Right cardiac atrium (tissue), 5 donors: ENCODE measurements at regions not wholly inside any gene's neighbourhood (a gene's known extent, or its start where the extent isn't known, plus 50 kb on each side); places are given as distances from the start of the nearest gene placed in this dataset.
"Not testable (repeated sequence)": the region's sequence is repeated elsewhere in the genome, so short reads cannot be mapped to it uniquely, and the experiment has no call there.

ENCODE experiments used
- ATAC-seq, 2 donors: fragments of 200-7000 bp; cut with Tn5 transposase; one replicate each; pipeline versions ENCODE4 v1.8.0 to v1.9.1; 2020; ENCODE audit warnings: moderate library complexity in 2 of 2, mild to moderate bottlenecking in 1 of 2
- DNase-seq, 3 donors: peaks; one replicate each; pipeline ENCODE4 v3.0.0-alpha.2; 2020
- H3K27ac ChIP-seq: one replicate; pipeline ENCODE4 v1.5.1; 2013; ENCODE audit warnings: mild to moderate bottlenecking, low read length, control low read depth, moderate library complexity
- H3K27me3 ChIP-seq: one replicate; pipeline ENCODE4 v1.6.1; 2013; ENCODE audit not compliant: control insufficient read depth, insufficient read depth
- H3K4me1 ChIP-seq: one replicate; pipeline ENCODE4 v1.6.1; 2013; ENCODE audit warnings: low read length; ENCODE audit not compliant: control insufficient read depth, insufficient read depth
- H3K4me3 ChIP-seq: one replicate; pipeline ENCODE4 v1.5.1; 2013; ENCODE audit warnings: low read length, control low read depth
- H3K9me3 ChIP-seq: one replicate; pipeline ENCODE4 v1.6.1; 2013; ENCODE audit warnings: low read length; ENCODE audit not compliant: control insufficient read depth
- WGBS: extraction: QIAGEN DNeasy Blood & Tissue Kit; methylation state at CpG from one replicate; pipeline ENCODE4 v1.1.7; 2013; 5-methylcytosine and 5-hydroxymethylcytosine counted together
- intact Hi-C, 4 donors: fragments of 100-400 bp; cut with DNase I; formaldehyde crosslinking; loops; one replicate each; pipeline versions ENCODE4 v1.11.0 to v1.14.0; 2022 to 2023
- donor health status: healthy with polysubstance abuse.
- donor health status: DM: no; HTN: yes; CAD: no.
- donor health status: DM: no; HTN: no; CAD: no.
- donor health status: DM: no; HTN: yes; CAD: no; lungs with severe emphysema.
- donor health status: DM: yes; HTN: yes; CAD: no.

DNA sequence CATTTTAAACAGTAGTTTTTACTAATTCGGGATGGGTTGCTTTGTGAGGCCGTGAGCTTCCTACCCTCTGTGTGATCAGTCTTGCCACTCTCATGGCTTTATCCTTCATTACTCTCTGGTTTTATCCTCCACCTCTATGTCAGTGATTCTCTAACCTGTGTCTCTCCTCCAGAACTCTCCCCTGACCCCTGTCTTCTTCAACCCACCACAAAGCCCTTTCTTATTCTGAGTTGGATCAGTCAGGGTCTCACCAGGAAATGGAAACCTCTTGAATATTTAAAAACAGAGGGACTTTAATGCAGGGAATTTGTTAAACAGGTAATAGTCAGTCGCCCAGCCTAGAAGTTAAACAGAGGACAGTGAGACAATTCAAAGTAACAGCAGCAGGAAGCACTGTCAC is 64.2 kb upstream of the ADPGK start:
- DNase-seq (no peak), ATAC-seq (no peak)
- WGBS, result 74% methylated on average over 3 of the region's 3 CpGs
- intact Hi-C loops, result loop anchor here in 1 of 4 donors (10.0 kb wide), 1 partner anchor 47 kb away; no protein-coding TSS in a partner anchor
- H3K9me3 ChIP-seq, result no peaks in the 10 kb centered on the region
- no peak overlapping the region for H3K4me3 ChIP-seq
- H3K27me3 ChIP-seq, result no peaks in the 10 kb centered on the region
- H3K4me1 ChIP-seq, result no peaks in the 10 kb centered on the region
- no peak overlapping the region for H3K27ac ChIP-seq

DNA sequence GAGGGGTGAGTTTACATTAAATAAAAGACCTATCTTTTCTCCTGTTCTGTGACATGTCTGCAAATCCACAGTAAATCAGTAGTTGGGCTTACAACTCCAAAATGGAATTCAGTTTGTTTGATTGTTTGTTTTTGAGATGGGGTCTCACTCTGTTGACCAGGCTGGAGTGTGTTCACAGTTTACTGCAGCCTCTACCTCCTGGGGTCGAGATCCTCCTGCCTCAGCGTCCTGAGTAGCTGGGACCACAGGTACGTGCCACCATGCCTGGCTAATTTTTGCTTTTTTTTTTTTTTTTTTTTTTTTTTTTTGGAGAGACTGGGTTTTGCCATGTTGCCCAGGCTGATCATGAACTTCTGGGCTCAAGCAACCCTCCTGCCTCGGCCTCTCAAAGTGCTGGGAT is 63.5 kb upstream of the ADPGK start:
- intact Hi-C loops, result loop anchor here in 1 of 4 donors (10.0 kb wide), 1 partner anchor 48 kb away; no protein-coding TSS in a partner anchor
- H3K27me3 ChIP-seq, result no peaks in the 10 kb centered on the region
- no peak overlapping the region for H3K4me3 ChIP-seq
- H3K4me1 ChIP-seq, result no peaks in the 10 kb centered on the region
- DNase-seq (no peak), ATAC-seq (no peak)
- H3K9me3 ChIP-seq, result no peaks in the 10 kb centered on the region
- WGBS, result 63% methylated on average over 4 of the region's 4 CpGs
- no peak overlapping the region for H3K27ac ChIP-seq

DNA sequence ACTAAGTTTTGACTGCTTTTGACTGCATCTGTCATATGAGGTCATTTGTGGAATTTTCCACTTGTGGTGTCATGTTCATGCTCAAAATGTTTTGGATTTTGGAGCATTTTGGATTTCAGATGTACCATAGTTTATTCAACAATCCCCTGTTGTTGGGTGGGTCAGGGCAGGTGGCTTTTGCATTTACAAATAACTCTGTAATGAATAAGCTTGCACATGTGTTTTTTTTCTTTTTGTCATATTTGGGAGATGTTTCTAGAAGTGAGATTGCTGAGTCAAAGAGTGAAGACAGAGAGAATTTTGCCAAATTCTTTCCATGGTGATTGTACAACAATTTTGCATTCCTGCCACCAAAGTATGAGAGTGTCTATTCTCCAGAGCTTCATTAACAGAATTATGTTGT is 62.4 kb upstream of the ADPGK start:
- Histone ChIP-seq H3K27me3 (no peaks in the 10 kb centered on the region), H3K9me3 (no peaks in the 10 kb centered on the region), H3K4me3 (no peak overlapping the region), H3K4me1 (no peaks in the 10 kb centered on the region), H3K27ac (no peak overlapping the region)
- ATAC-seq (no peak), DNase-seq (no peak)
- intact Hi-C loops, result loop anchor here in 1 of 4 donors (10.0 kb wide), 1 partner anchor 49 kb away; no protein-coding TSS in a partner anchor

DNA sequence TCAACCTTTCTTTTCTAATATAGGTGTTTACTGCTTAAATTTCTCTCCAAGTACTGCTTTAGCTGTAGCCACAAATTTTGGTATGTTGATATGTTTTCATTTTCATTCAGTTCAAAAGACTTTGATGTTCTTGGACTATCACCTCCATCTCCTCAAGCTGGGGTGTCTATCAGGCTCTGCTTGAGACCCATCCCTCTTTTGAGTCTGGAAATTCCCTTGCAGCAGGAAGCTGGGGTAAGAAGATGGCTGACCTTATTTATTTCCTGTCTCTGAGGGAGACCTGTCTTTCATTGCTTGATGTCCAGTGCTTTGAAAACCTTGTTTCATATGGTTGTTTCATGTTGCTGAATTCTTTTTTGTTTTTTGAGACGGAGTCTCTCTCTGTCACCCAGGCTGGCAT is 60.5 kb upstream of the ADPGK start:
- WGBS, result 97% methylated on average over 1 of the region's 1 CpG
- intact Hi-C loops, result loop anchor here in 1 of 4 donors (10.0 kb wide), 1 partner anchor 51 kb away; no protein-coding TSS in a partner anchor

DNA sequence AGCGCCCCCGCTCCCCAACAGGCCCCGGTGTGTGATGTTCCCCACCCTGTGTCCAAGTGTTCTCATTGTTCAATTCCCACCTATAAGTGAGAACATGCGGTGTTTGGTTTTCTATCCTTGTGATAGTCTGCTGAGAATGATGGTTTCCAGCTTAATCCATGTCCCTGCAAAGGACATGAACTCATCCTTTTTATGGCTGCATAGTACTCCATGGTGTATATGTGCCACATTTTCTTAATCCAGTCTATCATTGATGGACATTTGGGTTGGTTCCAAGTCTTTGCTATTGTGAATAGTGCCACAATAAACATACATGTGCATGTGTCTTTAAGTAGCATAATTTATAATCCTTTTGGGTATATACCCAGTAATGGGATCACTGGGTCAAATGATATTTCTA is 59.8 kb upstream of the ADPGK start:
- H3K4me1 ChIP-seq, H3K4me3 ChIP-seq, H3K27ac ChIP-seq, H3K27me3 ChIP-seq, DNase-seq, H3K9me3 ChIP-seq, ATAC-seq: not testable (repeated sequence)
- whole genome bisulfite sequencing, result 96% methylated on average over 4 of the region's 4 CpGs
- intact Hi-C loops, result loop anchor here in 1 of 4 donors (10.0 kb wide), 1 partner anchor 51 kb away; no protein-coding TSS in a partner anchor

More for the DNA sequence above, 60.5 kb upstream of the ADPGK start:
- Histone ChIP-seq H3K27me3 (no peaks in the 10 kb centered on the region), H3K9me3 (no peaks in the 10 kb centered on the region), H3K27ac (no peak overlapping the region), H3K4me1 (no peaks in the 10 kb centered on the region), H3K4me3 (no peak overlapping the region)
- no peak for DNase-seq
- ATAC-seq, result no peak

DNA sequence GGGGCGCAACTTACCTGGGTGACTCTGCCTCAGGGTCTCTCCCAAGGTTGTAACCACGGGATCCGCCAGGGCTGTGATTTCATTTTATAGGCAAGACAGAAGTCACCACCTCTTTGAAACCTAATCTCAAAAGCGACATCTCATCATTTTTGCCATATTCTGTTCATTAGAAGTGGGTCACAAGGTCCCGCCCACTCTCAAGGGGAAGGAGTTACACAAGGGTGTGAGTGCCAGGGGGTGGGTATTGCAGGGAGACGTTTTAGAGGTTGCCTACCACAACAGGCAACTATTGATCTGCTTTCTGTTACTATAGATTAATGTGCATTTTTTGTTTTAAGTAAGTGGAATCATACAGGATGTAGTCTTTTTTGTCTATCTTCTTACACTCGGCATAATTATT is 56.6 kb upstream of the ADPGK start:
- Histone ChIP-seq H3K9me3 (no peaks in the 10 kb centered on the region), H3K27me3 (no peaks in the 10 kb centered on the region), H3K4me3 (no peak overlapping the region), H3K4me1 (no peaks in the 10 kb centered on the region), H3K27ac (no peak overlapping the region)
- ATAC-seq (no peak), DNase-seq (no peak)
- WGBS, result 80% methylated on average over 7 of the region's 7 CpGs
- intact Hi-C loops, result loop anchor here in 1 of 4 donors (10.0 kb wide), 1 partner anchor 55 kb away; no protein-coding TSS in a partner anchor

DNA sequence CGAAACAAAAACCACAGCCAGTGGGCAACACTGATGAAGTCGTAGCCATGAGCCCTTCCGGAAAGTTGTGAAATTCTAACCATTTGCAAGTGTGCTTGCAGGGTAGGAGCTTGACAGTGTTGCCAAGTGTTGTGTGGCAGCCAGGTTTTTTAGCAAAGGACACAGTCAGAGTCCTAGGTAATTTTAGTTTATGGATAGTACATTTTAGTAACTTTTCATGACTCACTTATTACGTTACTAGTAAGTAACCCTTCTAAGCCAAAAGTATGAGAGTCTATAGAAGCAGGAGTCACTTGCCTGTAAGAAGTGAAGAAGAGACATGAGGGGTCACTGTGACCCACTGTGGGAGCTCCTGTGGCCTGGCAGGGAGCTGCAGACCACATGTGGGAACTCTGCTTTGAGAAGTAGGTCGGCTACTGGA is 54.8 kb upstream of the ADPGK start:
- peak in 1 of 3 donors; percentile 52 for DNase-seq
- Histone ChIP-seq H3K27ac (no peak overlapping the region), H3K9me3 (no peaks in the 10 kb centered on the region), H3K27me3 (no peaks in the 10 kb centered on the region), H3K4me1 (no peaks in the 10 kb centered on the region), H3K4me3 (no peak overlapping the region)
- peak in 1 of 2 donors; percentile 44 for ATAC-seq
- intact Hi-C loops, result no loop called here
- 59% methylated on average over 5 of the region's 5 CpGs for WGBS

DNA sequence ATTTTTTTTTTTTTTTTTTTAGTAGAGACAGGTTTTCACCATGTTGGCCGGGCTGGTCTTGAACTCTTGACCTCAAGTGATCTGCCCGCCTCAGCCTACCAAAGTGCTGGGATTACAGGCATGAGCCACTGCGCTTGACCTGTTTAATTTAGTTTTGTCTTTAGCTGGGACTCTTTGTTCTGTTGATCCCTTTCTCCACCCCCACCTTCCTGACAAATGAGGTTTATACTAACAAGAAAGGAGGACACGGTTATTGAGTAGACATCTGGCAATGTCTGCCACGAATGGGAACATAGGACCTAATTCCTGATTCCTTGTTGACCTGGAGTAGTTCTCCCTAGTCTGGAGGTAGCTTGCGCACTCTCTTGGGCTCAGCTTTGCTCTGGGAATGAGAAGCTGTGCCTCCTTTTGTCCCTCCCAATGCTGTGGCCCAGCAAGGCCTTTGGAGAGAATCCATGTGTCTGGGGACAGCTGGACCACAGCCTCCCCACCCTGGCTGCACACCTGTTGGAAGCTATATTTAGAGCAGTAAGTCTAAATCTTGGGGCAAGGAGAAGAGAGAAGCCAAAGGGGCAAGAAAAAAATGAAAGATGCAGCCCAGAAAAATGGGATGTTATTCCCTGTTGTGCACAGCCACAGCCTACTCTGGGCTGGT is 53.2 kb upstream of the ADPGK start:
- Histone ChIP-seq H3K9me3 (no peaks in the 10 kb centered on the region), H3K4me3 (no peak overlapping the region), H3K27me3 (no peaks in the 10 kb centered on the region), H3K27ac (no peak overlapping the region), H3K4me1 (no peaks in the 10 kb centered on the region)
- DNase-seq (no peak), ATAC-seq (no peak)
- WGBS, result 78% methylated on average over 6 of the region's 6 CpGs
- intact Hi-C loops, result no loop called here

DNA sequence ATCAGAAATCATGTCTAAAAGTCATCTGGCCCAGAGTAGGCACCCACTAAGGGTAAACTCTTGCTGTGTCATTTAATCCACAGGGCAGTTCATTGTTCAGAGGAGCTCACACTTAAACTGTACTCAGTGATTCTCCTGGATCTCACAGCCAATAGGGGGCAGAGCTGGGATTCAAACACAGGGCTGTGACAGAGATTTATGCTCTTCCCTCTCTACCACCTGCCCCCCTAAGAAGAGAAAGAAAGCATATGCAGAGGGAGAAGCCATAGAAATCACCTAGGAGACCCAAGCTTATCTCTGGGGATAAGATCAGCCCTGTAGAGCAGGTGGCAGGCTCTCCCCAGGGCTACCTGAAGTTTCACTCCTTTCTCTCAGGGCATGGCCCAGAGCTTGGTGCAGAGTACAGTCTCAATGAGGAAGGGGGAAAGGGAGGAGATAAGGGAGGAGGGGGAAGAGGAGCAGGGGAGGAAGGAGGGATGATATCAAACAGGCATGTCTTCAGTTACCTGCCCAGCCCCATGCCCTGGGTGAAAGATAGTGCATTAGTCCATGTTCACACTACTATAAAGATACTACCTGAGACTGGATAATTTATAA is 51.8 kb upstream of the ADPGK start:
- Histone ChIP-seq H3K4me3 (no peak overlapping the region), H3K27ac (no peak overlapping the region), H3K9me3 (no peaks in the 10 kb centered on the region), H3K27me3 (no peaks in the 10 kb centered on the region), H3K4me1 (no peaks in the 10 kb centered on the region)
- intact Hi-C loops, result no loop called here
- ATAC-seq, result peak in 1 of 2 donors; percentile 38
- no peak for DNase-seq

DNA sequence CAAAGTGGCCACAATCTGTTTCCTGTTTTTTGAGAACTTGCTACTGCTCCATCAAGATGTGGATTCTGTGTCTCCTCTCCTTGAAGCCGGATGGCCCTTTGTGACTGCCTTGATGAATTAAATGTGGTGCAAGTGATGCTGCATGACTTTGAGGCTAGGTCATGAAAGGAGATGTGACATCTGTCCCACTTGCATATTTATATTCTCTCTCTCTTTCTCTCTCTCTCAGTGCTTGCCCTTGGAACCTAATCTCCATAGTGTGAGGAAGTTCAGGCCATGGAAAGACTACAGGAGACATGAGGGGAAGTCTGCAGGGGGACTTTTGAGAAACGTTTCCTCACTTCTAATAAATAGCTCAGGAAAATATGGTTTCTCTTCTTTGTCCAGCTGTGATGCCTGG is 50.0 kb upstream of the ADPGK start:
- ATAC-seq (no peak), DNase-seq (no peak)
- Histone ChIP-seq H3K4me3 (no peak overlapping the region), H3K4me1 (no peaks in the 10 kb centered on the region), H3K27me3 (no peaks in the 10 kb centered on the region), H3K27ac (no peak overlapping the region), H3K9me3 (no peaks in the 10 kb centered on the region)
- WGBS, result 47% methylated on average over 2 of the region's 2 CpGs
- intact Hi-C loops, result no loop called here
